GM20000 (cell line): ENCODE measurements at regions not wholly inside any gene's neighbourhood (a gene's known extent, or its start where the extent isn't known, plus 50 kb on each side); places are given as distances from the start of the nearest gene placed in this dataset.

Experiments
- DNase-seq: peaks from one replicate; pipeline ENCODE4 v3.0.0; 2012; ENCODE audit warnings: low spot score
- CTCF ChIP-seq: IDR thresholded peaks from 2 replicates; pipeline ENCODE4 v1.5.1; 2012; ENCODE audit warnings: mild to moderate bottlenecking, control low read depth; ENCODE audit errors: extremely low read depth, missing control alignments

- no peak for DNase-seq
- TF ChIP-seq CTCF: no peak
These were observed 635.9 kb downstream of the CDH18 start for GRCh38 chr5:19352120-19352519.

- no peak for TF ChIP-seq CTCF
- DNase-seq: no peak
These were observed 619.0 kb downstream of the CDH18 start for GRCh38 chr5:19369048-19369447.

- TF ChIP-seq CTCF: no peak
- DNase-seq: no peak
These were observed 618.4 kb downstream of the CDH18 start for GRCh38 chr5:19369561-19369960.

GRCh38 chr5:19370655-19371386, 617.2 kb downstream of the CDH18 start:
- TF ChIP-seq CTCF: no peak
- DNase-seq: no peak

GRCh38 chr5:19388391-19388790, 599.6 kb downstream of the CDH18 start:
- no peak for TF ChIP-seq CTCF
- DNase-seq: no peak

GRCh38 chr5:19401032-19401431, 587.0 kb downstream of the CDH18 start:
- TF ChIP-seq CTCF: no peak
- DNase-seq: no peak

GRCh38 chr5:19406576-19407365, 581.2 kb downstream of the CDH18 start:
- no peak for TF ChIP-seq CTCF
- no peak for DNase-seq
